ENCODE measurements at regions not wholly inside any gene's neighbourhood (a gene's known extent, or its start where the extent isn't known, plus 50 kb on each side); places are given as distances from the start of the nearest gene placed in this dataset.

GRCh38 chr2:41903474-41904135 is 144.2 kb upstream of the PKDCC start:
- DNase-seq: no peak

- no peak for DNase-seq
Measured at GRCh38 chr2:41904459-41904858, 143.4 kb upstream of the PKDCC start.

GRCh38 chr2:41905597-41906337 is 142.1 kb upstream of the PKDCC start:
- no peak for DNase-seq

GRCh38 chr2:41906338-41906725 is 141.5 kb upstream of the PKDCC start:
- no peak for DNase-seq

DNA sequence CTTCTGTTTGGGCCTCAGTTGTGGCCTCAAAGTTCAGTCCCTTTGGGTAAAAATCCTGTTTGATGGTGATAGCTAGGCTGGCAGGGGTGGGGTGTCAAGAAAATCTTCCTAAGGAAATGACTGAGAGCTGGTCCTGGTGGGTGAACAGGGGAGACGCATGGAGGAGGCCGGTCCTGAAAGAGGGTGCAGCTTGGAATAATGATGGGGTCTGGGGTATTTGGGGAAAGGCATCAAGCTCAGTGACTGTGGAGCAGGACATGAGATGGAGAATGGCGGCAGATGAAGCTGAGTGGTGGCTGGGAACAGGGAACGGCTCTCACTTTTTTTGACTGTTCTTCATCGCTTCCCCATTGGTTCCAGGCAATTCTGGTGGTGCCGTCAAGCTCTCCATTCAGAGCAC is 140.7 kb upstream of the PKDCC start:
- no peak for DNase-seq

DNA sequence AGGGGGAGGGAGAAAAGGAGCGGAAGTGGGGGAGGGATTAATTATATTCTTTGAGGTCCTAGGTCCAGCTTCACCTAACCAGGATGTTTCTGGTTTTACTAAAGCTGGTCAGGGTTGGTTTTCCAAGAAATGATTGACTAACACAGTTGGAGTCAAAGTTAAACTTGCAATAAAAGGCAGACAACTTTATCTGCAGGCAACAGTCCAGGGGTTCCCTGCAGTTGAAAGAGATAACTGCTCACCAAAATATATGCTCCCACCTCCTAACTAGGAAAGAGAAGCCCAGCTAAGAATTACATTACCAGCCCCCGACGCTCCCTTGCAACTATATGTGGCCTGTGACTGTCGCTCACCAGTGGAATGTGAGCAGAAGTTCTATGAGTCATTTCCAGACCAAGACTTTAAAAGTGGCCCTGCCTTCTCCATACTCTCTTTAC is 140.0 kb upstream of the PKDCC start:
- DNase-seq: no peak

DNA sequence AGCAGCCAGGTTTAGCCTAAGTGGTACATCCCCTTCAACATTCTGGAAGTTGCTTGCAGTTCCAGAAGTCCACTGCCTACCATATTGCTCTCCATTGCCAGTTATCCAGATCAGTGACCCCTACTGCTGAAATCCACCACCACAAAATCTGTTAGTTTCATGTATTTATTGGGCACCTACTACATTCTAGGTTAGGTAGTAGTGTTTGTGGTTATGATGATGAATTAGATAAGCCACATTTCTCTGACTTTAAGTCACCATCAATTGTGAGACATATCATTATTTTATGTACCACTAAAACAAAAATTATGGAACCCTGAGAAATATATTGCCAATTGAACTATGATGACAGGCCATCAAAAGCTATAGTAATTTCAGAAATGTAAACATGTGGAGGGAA is 139.5 kb upstream of the PKDCC start:
- DNase-seq: no peak

GRCh38 chr2:41909584-41909983 is 138.2 kb upstream of the PKDCC start:
- no peak for DNase-seq

- no peak for DNase-seq
Measured at GRCh38 chr2:41910126-41910525, 137.7 kb upstream of the PKDCC start.

GRCh38 chr2:41911033-41911432 is 136.8 kb upstream of the PKDCC start:
- no peak for DNase-seq

DNA sequence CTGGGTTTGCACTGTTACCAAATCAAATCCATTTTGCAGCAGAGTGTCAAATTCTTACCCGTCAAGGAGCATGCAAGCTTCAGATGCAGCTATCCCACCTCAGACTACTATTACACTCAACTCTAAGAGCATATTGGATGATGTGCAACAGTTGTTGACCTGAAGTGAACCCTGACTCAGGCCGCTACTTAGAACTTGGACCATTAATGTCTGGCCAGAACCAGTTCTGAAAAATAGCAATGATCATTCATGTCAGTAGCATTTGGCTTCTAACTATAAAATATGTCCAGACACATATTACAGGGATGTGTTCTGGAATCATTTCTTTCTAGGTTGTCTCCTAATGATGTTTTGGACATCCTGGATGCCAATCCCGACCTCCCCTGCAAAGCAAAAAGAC is 135.5 kb upstream of the PKDCC start:
- DNase-seq: no peak

GRCh38 chr2:41912776-41913175 is 135.0 kb upstream of the PKDCC start:
- no peak for DNase-seq

DNA sequence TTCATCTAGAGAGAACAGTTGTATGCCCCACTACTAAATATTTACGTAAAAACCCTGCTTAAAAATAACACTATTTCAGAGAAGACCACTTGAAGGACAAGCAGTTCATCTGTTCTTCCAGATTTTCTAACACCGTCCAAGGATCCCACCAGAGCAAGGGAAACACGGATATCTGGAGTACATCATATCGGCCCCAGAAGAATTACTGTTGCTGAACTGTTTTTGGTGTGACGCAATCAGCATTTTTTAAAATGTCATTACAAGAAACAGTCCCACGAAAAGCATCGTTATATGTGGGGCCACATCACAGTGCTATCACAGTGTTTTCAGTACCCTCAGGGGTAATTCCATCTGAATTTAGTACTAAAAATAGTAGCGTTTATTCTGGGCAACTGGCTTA is 134.5 kb upstream of the PKDCC start:
- no peak for DNase-seq

- no peak for DNase-seq
Measured at GRCh38 chr2:41913921-41914609, 133.8 kb upstream of the PKDCC start.

GRCh38 chr2:41914936-41915335 is 132.9 kb upstream of the PKDCC start:
- no peak for DNase-seq

GRCh38 chr2:41916177-41916576 is 131.6 kb upstream of the PKDCC start:
- DNase-seq: no peak

GRCh38 chr2:41917587-41917986 is 130.2 kb upstream of the PKDCC start:
- DNase-seq: no peak

- no peak for DNase-seq
Measured at GRCh38 chr2:41919135-41919534, 128.7 kb upstream of the PKDCC start.

DNA sequence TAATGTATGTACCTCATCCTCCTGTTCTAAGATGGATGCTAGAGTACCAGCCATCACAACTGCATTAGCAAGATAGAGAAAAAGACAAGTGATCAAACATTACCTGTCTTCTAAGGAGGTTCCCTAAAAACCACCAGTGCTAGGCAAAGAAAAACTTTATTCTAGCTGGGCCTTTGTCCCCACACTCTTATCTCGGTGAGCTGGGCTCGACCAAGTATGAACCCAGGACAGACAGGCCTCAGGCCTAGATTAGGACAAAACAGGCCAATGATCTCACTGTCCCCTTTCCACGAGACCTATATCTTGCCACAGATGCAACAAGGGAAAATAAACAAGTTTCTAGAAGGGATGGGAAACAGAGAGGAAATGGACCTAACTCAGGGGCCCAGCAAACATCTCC is 127.6 kb upstream of the PKDCC start:
- no peak for DNase-seq

DNA sequence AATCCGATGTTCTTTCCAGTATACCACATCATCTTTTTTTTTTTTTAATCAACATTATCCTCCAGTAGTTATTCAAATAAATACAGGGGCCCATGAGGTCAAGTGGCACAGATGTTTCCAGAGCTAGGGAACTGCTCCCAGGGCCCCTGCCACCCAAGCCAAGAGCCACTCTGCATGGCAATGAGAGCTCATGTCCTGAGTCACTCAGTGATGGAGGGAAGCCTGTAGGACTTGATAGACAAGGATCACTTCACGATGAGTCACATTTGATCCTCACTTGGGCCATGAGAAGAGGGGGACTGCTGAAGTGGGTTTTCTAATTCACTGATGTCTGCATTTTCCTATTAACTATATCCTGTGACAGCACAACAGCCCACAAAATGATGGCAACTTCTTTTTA is 127.0 kb upstream of the PKDCC start:
- DNase-seq: no peak

- no peak for DNase-seq
Measured at GRCh38 chr2:41922177-41922576, 125.6 kb upstream of the PKDCC start.

GRCh38 chr2:41923156-41923786 is 124.5 kb upstream of the PKDCC start:
- no peak for DNase-seq

GRCh38 chr2:41924024-41924423 is 123.8 kb upstream of the PKDCC start:
- no peak for DNase-seq
